HepG2 (cell line): ENCODE measurements at regions not wholly inside any gene's neighbourhood (a gene's known extent, or its start where the extent isn't known, plus 50 kb on each side); places are given as distances from the start of the nearest gene placed in this dataset.

Experiments used
- ATAC-seq: fragments of 200-7000 bp; cut with Tn5 transposase; 3 replicates; pipeline ENCODE4 v1.9.1; 2020; ENCODE audit warnings: mild to moderate bottlenecking, moderate library complexity
- BruUV-seq: library from RNA; stranded (reverse); fragments of 400-500 nt; replicated peaks from 2 replicates; lab custom pipeline; 2021; lab: Mats Ljungman, UMichigan
- CTCF ChIA-PET: fragments of 300-600 bp; formaldehyde crosslinking; extraction: SDS; loops from one replicate; lab custom pipeline; 2021; ENCODE audit warnings: low total read pairs, inconsistent platforms, low intra/inter-chr PET ratio; lab: Yijun Ruan, JAX
- POLR2A ChIA-PET: fragments of 350-600 bp; sonication (Branson Sonifier 250); formaldehyde crosslinking; loops from one replicate; lab custom pipeline; 2020; ENCODE audit warnings: antibody characterized with exemption, inconsistent platforms; lab: Yijun Ruan, JAX
- DNase-seq: peaks from one replicate; pipeline ENCODE4 v3.0.0-alpha.2; 2015; ENCODE audit warnings: low spot score
- FAIRE-seq: peaks from 3 replicates; lab custom pipeline; 2011; peaks lifted over from hg19 to GRCh38; lab: Jason Lieb, UNC
- H2AFZ ChIP-seq: one replicate; pipeline ENCODE4 v1.6.1; 2011; ENCODE audit warnings: low read length, inconsistent platforms
- H3K27ac ChIP-seq: fragments of 300-600 bp; 3 replicates; pipeline ENCODE4 v1.8.0; 2011; ENCODE audit warnings: mixed run types, mild to moderate bottlenecking, mixed read lengths, low read length, inconsistent platforms; ENCODE audit not compliant: insufficient read depth; ENCODE audit errors: extremely low read length
- H3K27me3 ChIP-seq, 2 experiments: fragments of 200-600 bp in 1 of 2; 2 replicates in 1 of 2; 3 replicates in 1 of 2; pipeline versions ENCODE4 v1.6.0 to v1.8.0; 2011; ENCODE audit warnings: low read length in 2 of 2, mild to moderate bottlenecking in 2 of 2, moderate library complexity in 2 of 2, inconsistent platforms in 1 of 2; ENCODE audit not compliant: insufficient read depth in 2 of 2, control insufficient read depth in 1 of 2
- H3K36me3 ChIP-seq, 2 experiments: fragments of 200-600 bp in 1 of 2; replicated peaks in 1 of 2; 2 replicates in 1 of 2; 3 replicates in 1 of 2; pipeline versions ENCODE4 v1.5.1 to v1.8.0; 2011; ENCODE audit warnings: low read length in 2 of 2, inconsistent platforms in 1 of 2; ENCODE audit not compliant: insufficient read depth in 2 of 2, control insufficient read depth in 1 of 2
- H3K4me1 ChIP-seq: 2 replicates; pipeline ENCODE4 v1.5.1; 2012; ENCODE audit warnings: low read length, inconsistent platforms; ENCODE audit not compliant: insufficient read depth
- H3K4me2 ChIP-seq: 2 replicates; pipeline ENCODE4 v1.6.0; 2011; ENCODE audit warnings: low read depth, low read length, inconsistent platforms
- H3K4me3 ChIP-seq, 3 experiments: fragments of 200-600 bp in 1 of 3; sonication (generic), shearing (Covaris generic) in 1 of 3; replicated peaks in 1 of 3; 2 replicates each; pipeline ENCODE4 v1.5.1; 2011 to 2016; ENCODE audit warnings: low read length in 3 of 3, inconsistent platforms in 2 of 3, low read depth in 2 of 3, mild to moderate bottlenecking in 2 of 3, control low read depth in 1 of 3, mixed read lengths in 1 of 3; ENCODE audit not compliant: insufficient read depth in 1 of 3
- H3K79me2 ChIP-seq: one replicate; pipeline ENCODE4 v1.6.1; 2011; ENCODE audit warnings: low read length, inconsistent platforms; ENCODE audit not compliant: insufficient read depth
- H3K9ac ChIP-seq: 2 replicates; pipeline ENCODE4 v1.6.0; 2011; ENCODE audit warnings: mild to moderate bottlenecking, low read depth, low read length, inconsistent platforms; ENCODE audit not compliant: insufficient read depth
- H3K9me3 ChIP-seq: 2 replicates; pipeline ENCODE4 v1.5.1; 2012; ENCODE audit warnings: mild to moderate bottlenecking, low read length
- H4K20me1 ChIP-seq: 2 replicates; pipeline ENCODE4 v1.6.0; 2011; ENCODE audit warnings: inconsistent platforms, mild to moderate bottlenecking, low read length, moderate library complexity; ENCODE audit not compliant: insufficient read depth
- GTF2F1 ChIP-seq: fragments of 150-350 bp; IDR thresholded peaks from 2 replicates; pipeline ENCODE4 v1.6.1; 2014; ENCODE audit warnings: low read length
- HNF1A ChIP-seq, 2 experiments: sonication (generic) in 1 of 2; formaldehyde crosslinking in 1 of 2; IDR thresholded peaks; 2 replicates each; pipeline versions ENCODE4 v1.4.0 to v1.6.1; 2016 to 2020; ENCODE audit warnings: borderline replicate concordance in 1 of 2, low read depth in 1 of 2, mild to moderate bottlenecking in 1 of 2, missing genetic modification reagents in 1 of 2
- IRX3 ChIP-seq: sonication (generic); formaldehyde crosslinking; IDR thresholded peaks from 2 replicates; pipeline ENCODE4 v1.8.1; 2023; ENCODE audit warnings: mild to moderate bottlenecking, low read depth, missing genetic modification reagents, borderline replicate concordance
- SETDB1 ChIP-seq: sonication (generic); formaldehyde crosslinking; IDR thresholded peaks from 2 replicates; pipeline ENCODE4 v1.5.1; 2020; ENCODE audit warnings: missing genetic modification reagents, mild to moderate bottlenecking, borderline replicate concordance
- TCF7L2 ChIP-seq: IDR thresholded peaks from 2 replicates; pipeline ENCODE4 v1.6.1; 2011; ENCODE audit warnings: mild to moderate bottlenecking, low read depth, low read length, moderate library complexity
- ZNF609 ChIP-seq: sonication (generic); formaldehyde crosslinking; IDR thresholded peaks from 2 replicates; pipeline ENCODE4 v1.4.0; 2020; ENCODE audit warnings: mild to moderate bottlenecking, missing genetic modification reagents, borderline replicate concordance
- WGBS: methylation state at CpG from one replicate; pipeline ENCODE4 v1.1.6; 2017; ENCODE audit warnings: low lambda C conversion rate; 5-methylcytosine and 5-hydroxymethylcytosine counted together
- in situ Hi-C: cut with HindIII; loops from 2 replicates; pipeline ENCODE4 v1.10.0; 2017; ENCODE audit warnings: low pct_unique_long_range_greater_than_20kb; ENCODE audit not compliant: extremely low pct_ligation_motif_present
- intact Hi-C: fragments of 100-400 bp; cut with micrococcal nuclease; formaldehyde crosslinking; loops from one replicate; pipeline ENCODE4 v1.10.0; 2022; ENCODE audit not compliant: unreplicated experiment

- TF ChIP-seq IRX3 (CRISPR knock-in tag): no peak
- TF ChIP-seq TCF7L2: peak; percentile 54; the same call in 1 of the 2 replicates
Observed at GRCh38 chr13:107192289-107192688, 624.4 kb upstream of the ARGLU1 start (continued).

GRCh38 chr13:107190065-107190464, 622.1 kb upstream of the ARGLU1 start:
- Histone ChIP-seq H2AFZ (no peak overlapping the region), H3K9ac (no peak overlapping the region), H3K79me2 (no peaks in the 10 kb centered on the region), H3K27ac (no peak overlapping the region), H3K4me2 (no peak overlapping the region), H4K20me1 (no peaks in the 10 kb centered on the region), H3K4me3 (no peak overlapping the region), H3K4me1 (peaks cover 16% of the 10 kb centered on the region), H3K27me3 (peaks cover 1 to 4% of the 10 kb centered on the region in 2 experiments; a peak in 2 of 5 replicates), H3K9me3 (no peaks in the 10 kb centered on the region), H3K36me3 (no peaks in the 10 kb centered on the region)
- intact Hi-C loops (no loop called here), in situ Hi-C loops (no loop called here)
- FAIRE-seq: no peak
- no peak for DNase-seq
- no peak for ATAC-seq
- no peak for TF ChIP-seq HNF1A (IDR thresholded peaks at IDR 0.05; ENCODE audit: low read depth)
- no peak for TF ChIP-seq HNF1A (CRISPR knock-in tag; IDR thresholded peaks at IDR 0.05; ENCODE audit: borderline replicate concordance)
- TF ChIP-seq SETDB1 (CRISPR knock-in tag): no peak
- TF ChIP-seq ZNF609 (CRISPR knock-in tag): no peak
- TF ChIP-seq GTF2F1: no peak
- ChIA-PET POLR2A (no interaction called here), CTCF (no interaction called here)
- BruUV-seq: no TSS peak
- 52% methylated on average over 1 of the region's 1 CpG for WGBS
